ENCODE measurements at regions not wholly inside any gene's neighbourhood (a gene's known extent, or its start where the extent isn't known, plus 50 kb on each side); places are given as distances from the start of the nearest gene placed in this dataset.

GRCh38 chr4:14653338-14653737 lies 348.9 kb upstream of the CPEB2 start:
- no peak for DNase-seq

- no peak for DNase-seq
Measured at GRCh38 chr4:14659286-14659685, 343.0 kb upstream of the CPEB2 start.

- no peak for DNase-seq
Measured at GRCh38 chr4:14667624-14668151, 334.6 kb upstream of the CPEB2 start.

- no peak for DNase-seq
Measured at GRCh38 chr4:14668296-14668695, 334.0 kb upstream of the CPEB2 start.

GRCh38 chr4:14669371-14669770 lies 332.9 kb upstream of the CPEB2 start:
- DNase-seq = no peak

- no peak for DNase-seq
Measured at GRCh38 chr4:14671146-14671545, 331.1 kb upstream of the CPEB2 start.

GRCh38 chr4:14675279-14675985 lies 326.8 kb upstream of the CPEB2 start:
- no peak for DNase-seq

GRCh38 chr4:14679906-14680305 lies 322.4 kb upstream of the CPEB2 start:
- no peak for DNase-seq

- DNase-seq = no peak
Measured at GRCh38 chr4:14681330-14681729, 321.0 kb upstream of the CPEB2 start.

- no peak for DNase-seq
Measured at GRCh38 chr4:14693728-14694127, 308.6 kb upstream of the CPEB2 start.

GRCh38 chr4:14695095-14695845 lies 307.0 kb upstream of the CPEB2 start:
- no peak for DNase-seq

GRCh38 chr4:14700083-14700482 lies 302.2 kb upstream of the CPEB2 start:
- DNase-seq = no peak

- DNase-seq = no peak
Measured at GRCh38 chr4:14700544-14700943, 301.7 kb upstream of the CPEB2 start.

- no peak for DNase-seq
Measured at GRCh38 chr4:14701389-14701788, 300.9 kb upstream of the CPEB2 start.

- DNase-seq = no peak
Measured at GRCh38 chr4:14701896-14702295, 300.4 kb upstream of the CPEB2 start.

- DNase-seq = no peak
Measured at GRCh38 chr4:14708574-14708973, 293.7 kb upstream of the CPEB2 start.

GRCh38 chr4:14711259-14711658 lies 291.0 kb upstream of the CPEB2 start:
- DNase-seq = no peak

GRCh38 chr4:14716691-14717090 lies 285.6 kb upstream of the CPEB2 start:
- DNase-seq = no peak

- DNase-seq = no peak
Measured at GRCh38 chr4:14719053-14719452, 283.2 kb upstream of the CPEB2 start.

- no peak for DNase-seq
Measured at GRCh38 chr4:14726441-14726840, 275.8 kb upstream of the CPEB2 start.

GRCh38 chr4:14726877-14727361 lies 275.4 kb upstream of the CPEB2 start:
- no peak for DNase-seq

GRCh38 chr4:14729282-14730000 lies 272.8 kb upstream of the CPEB2 start:
- DNase-seq = no peak

GRCh38 chr4:14742054-14742453 lies 260.2 kb upstream of the CPEB2 start:
- DNase-seq = no peak

Data from suppressor macrophage (primary cell).